ENCODE measurements at regions not wholly inside any gene's neighbourhood (a gene's known extent, or its start where the extent isn't known, plus 50 kb on each side); places are given as distances from the start of the nearest gene placed in this dataset.

DNA sequence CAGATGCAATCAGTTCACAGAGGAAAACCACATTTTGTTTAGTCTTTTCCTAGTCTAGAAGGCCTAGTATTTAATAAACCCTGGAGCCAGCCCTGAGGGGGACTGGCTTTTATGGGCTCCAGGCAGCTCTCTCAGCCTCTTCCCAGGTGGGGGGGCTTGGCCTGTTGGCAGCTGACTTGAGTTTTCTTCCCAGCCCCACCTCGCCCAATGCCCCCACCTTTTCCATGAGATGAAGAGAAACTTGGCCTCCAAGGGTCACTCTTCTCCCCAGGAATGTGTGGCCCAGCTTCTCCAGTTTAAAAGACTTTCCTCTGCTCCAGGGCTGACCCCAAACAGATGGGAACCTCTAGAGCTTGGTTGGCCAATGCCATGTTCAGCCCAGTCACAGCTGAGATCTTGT lies 196.1 kb downstream of the BMP7 start:
- in situ Hi-C loops (cut with HindIII; ENCODE audit: low sequenced_read_pairs): no loop called here

DNA sequence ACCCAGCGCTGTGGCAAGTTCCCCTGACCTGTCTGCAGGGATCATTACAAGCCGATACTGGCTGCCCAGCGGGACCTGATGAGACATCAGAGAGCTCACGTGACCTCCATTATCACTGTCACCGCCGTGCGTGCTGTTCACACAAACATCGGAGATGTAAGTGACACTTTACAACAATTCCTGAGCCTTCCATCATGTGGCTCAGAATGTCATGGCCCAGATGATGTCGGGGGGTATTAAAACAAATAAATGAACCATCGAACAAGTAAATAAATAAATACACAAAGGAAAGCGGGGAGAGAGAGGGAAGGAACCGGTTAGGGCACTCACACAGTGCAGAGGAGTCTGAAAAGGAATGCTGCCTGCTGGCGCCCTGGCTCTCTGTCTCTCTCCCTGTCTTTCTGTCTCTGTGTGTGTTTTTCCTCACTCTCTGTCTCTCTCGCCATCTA lies 195.1 kb downstream of the BMP7 start:
- in situ Hi-C loops (cut with HindIII; ENCODE audit: low sequenced_read_pairs): no loop called here

DNA sequence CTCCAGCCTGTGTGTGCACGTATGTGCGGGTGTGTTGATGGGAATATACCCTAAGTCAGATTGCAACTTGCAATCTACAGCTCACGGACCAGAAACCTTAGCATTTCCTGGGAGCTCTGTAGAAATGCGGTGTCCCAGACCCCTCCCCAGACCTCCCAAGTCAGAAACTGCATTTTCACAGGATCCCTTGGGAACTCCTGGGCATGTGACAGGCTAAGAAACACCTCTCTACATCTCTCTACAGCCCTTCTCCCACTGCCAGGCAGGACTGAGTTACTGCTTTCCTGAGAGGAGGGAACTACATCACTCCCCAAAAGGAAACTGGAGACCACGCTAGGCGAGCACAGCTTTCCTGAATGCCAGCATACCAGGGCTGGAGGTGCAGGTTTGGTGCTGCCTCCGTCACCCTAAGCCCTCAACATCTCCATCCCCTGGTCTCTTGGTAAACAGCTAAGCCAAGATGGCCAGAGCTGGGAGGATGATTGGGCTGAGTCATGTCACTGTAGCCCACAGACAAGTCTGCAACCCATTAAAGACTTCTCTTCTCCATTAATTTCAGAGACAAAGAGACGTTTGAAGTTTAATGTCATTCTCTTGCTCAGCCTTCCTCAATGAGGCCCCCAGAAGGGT lies 194.4 kb downstream of the BMP7 start:
- in situ Hi-C loops (cut with HindIII; ENCODE audit: low sequenced_read_pairs): no loop called here

DNA sequence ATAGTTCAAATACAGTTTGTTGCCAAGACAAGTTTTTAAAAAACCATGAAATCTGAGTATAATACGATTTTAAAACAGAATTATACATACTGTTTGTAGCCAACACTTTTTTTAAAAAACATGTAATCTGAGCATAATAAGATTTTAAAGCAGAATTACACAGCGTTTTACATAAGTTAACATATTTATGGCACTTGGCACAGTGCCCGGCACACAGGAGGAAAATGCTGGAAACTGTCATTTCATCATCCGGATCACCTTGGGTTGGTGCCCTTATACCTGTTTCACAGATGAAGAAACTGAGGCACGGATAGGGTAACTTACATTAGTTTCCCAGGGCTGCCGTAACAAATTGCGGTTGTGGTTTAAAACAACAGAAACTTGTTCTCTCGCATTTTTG lies 193.0 kb downstream of the BMP7 start:
- in situ Hi-C loops (cut with HindIII; ENCODE audit: low sequenced_read_pairs): no loop called here

DNA sequence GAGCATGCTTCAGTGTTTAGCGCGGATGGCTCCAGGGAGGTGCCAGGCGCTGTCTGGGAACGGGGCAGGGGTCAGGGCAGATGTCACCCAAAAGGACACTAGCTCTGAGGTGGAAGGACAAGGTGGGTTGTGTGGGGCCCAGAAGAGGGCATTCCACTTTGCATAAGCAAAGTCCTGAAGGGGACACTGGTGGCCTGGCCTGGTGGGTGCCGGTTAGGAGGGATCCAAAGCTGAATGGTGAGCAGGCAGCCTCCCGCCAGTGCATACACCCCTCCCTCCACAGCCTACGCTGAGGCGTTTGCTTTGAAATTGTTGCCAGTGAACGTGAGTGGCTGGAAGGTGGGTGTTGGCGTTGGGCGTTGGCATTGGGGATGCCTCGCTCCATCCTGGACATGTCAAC lies 192.1 kb downstream of the BMP7 start:
- in situ Hi-C loops (cut with HindIII; ENCODE audit: low sequenced_read_pairs): no loop called here

DNA sequence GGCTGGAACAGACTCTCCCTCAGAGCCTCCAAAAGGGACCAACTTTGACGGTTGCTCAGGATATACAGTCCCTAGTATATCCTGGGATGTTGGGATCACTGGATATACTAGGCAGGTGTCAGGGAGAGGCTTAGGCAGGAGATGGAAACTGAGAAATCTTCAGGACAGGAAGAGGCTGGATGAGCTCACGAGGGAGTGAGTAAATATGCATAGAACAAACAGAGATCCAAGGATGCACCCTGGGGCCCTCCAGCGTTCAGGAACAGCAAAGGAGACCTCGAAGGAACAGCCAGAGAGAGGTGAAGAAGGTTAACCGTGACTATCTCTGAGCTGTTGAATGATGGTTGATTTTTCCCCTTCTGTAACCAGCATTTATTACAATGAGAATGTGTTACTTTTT lies 191.3 kb downstream of the BMP7 start:
- in situ Hi-C loops (cut with HindIII; ENCODE audit: low sequenced_read_pairs): no loop called here

DNA sequence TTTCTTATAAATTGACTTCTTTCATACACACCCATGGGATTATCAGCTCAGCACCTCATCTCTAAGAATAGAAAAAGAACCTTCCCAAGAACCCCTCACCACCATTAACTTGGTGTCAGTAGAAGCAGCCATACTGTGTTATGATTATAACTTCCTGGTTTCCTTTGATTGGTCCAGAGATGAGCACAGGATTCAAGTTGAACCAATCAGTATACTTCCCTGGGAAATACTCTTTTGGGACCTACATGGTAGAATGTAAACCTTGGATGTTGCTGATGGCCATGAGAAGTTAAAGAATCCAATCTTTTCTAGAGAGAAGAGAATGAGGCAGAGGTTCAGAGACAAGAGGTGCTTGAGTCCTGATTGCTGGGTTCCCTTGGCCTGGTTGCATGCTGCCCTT lies 190.8 kb downstream of the BMP7 start:
- in situ Hi-C loops (cut with HindIII; ENCODE audit: low sequenced_read_pairs): no loop called here

DNA sequence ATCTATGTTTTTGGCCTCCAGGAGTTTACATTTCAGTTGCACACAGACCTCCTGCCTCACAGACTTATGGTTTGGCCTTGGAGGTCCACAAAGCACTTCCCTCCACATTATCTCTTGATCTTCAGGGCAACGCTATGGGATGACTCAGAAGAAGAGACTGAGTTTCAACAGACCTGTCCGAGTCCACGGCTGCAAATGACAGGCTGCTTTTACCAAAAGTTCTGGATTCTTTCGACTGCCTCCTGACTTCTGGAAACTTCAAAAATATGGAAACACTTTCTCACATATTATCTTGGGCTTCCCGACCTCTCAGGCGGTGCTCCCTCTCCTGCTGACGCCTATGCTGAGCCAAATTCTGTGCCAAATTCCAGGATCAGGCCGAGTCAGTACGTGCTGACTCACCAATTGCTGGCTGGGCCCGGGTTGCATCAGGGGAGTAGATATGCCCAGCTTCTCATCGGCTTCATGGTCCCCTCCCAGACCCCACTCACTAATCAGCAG lies 190.2 kb downstream of the BMP7 start:
- in situ Hi-C loops (cut with HindIII; ENCODE audit: low sequenced_read_pairs): no loop called here

DNA sequence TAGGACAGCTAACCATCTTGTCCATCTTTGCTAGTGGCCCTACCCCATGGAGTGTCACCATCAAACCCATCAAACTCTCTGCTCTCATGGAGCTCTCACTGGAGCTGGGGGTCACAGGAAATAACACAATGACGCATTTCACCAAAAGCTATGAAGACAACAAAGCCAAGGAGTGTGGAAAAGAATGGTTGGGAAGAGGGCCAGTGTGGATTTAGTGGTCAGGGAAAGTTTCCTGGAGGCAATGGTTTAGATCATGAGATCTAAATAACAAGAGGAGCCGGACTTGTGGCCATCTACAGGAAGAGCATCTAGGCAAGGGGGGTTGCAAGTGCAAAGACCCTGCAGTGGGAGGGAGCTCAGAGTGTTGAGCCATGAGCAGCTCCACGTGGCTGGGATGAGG lies 189.5 kb downstream of the BMP7 start:
- in situ Hi-C loops (cut with HindIII; ENCODE audit: low sequenced_read_pairs): no loop called here

DNA sequence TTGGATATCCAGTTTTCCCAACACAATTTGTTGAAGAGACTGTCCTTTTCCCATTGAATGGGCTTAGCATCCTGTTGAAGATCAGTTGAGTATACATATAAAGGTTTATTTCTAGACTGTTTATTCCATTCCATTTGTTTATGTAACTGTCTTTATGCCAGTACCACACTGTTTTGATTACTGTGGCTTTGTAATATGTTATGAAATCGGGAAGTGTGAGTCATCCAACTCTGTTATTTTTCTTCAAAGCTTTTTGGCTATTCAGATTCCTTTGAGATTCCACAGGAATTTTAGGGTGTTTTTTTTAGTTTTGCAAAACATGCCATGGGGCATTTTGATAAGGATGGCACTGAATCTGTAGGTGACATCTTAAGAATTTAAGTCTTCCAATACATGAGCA lies 188.3 kb downstream of the BMP7 start:
- in situ Hi-C loops (cut with HindIII; ENCODE audit: low sequenced_read_pairs): no loop called here

DNA sequence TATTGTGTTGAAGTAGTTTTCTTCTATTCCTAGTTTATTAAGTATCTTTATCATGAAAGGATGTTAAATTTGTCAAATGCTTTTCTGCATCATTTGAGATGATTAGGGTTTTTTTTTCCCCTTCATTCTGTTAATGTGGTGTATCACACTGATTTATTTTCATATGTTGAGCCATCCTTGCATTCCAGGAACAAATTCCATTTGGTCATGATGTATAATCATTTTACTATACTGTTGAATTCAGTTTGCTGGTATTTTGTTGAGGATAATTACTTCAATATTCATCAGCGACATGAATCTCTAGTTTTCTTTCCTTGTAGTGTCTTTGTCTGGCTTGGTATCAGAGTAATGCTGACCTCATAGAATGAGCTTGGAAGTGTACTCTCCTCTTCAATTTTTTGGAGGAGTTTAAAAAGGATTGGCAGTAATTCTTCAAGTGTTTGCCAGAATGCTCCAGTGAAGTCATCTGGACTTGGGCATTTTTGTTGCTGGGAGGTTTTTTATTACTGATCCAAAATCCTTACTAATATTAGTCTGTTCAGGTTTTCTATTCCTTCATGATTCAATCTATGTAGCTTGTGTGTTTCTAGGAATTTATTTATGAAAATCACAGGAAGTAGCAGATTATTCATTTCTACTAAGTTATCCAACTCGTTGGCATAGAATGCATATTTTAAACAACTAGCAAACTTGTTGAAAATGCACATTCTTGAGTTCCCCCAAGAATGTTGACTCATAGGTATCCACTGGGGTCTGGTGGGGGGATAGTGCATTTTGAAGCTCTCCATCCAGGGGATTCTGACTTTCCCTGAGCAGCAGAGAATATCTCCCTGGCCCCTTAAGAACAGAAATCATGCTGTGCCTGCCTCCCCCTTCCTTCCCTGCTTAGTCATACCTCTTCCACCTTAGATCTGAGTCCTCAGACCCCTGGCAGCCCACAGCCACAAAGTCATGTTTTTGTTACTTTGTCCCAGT lies 187.1 kb downstream of the BMP7 start:
- in situ Hi-C loops (cut with HindIII; ENCODE audit: low sequenced_read_pairs): no loop called here

DNA sequence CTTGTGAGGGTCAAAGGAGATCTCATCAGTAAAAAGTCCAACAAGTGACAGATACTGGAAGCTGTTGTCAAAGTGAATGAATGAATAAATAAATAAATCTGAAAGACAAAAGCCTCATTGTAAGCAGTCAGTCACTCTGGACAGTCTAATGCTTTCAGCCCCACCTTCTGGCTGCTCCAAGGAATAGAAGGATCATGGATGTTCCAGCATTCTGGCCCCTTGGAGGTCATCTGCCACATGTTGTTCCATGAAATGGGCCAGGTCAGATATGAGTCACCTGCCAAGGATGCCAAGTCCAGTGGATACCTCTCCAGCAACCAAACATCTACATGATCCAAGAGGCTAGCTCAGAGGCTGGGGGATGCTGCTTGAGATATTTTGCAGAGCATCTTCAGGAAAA lies 185.6 kb downstream of the BMP7 start:
- in situ Hi-C loops (cut with HindIII; ENCODE audit: low sequenced_read_pairs): no loop called here

DNA sequence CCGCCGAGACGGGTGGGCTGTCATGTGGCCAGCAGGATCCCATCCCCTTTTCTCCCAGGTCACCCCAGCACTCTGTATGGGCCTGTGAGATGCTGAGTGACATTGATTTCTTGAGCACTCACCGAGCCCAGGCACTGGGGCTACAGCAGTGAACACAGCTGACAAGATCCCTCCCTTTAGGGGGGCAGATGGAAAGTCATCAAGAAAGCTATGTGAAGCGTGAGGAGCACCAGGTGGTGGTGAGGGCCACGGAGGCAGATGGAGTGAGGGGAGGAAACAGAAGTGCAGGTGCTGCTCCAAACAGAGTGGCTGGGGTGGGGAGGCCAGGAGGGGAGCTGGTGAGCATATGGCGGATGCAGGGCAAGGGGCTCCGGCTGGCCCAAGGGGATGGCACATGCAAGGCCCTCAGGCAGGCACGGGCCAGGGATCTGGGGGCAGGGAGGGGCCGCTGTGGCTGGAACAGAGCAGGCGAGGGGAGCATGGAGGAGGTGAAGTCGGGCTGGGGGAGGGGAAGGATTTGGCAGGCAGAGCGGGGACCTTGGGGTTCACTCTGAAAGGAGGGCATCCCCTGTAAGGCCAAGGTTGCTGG lies 184.0 kb downstream of the BMP7 start:
- in situ Hi-C loops (cut with HindIII; ENCODE audit: low sequenced_read_pairs): no loop called here

DNA sequence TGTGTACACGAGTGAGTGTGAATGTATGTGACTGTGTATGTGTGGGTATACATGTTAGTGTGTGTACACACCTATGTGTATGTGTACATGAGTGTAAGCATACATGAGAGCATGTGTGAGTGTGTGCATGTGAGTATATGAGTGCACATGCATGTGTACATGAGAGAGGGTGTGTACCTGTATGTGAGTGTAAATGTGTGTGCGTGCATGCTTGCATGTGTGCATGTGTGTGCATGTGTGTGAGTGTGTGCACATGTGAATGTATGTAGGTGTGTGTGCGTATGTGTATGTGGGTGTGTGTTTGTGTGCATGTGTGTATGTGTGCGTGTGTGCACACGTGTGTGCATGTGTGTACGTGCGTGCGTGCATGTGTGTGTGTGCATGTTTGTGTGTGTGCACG lies 183.4 kb downstream of the BMP7 start:
- in situ Hi-C loops (cut with HindIII; ENCODE audit: low sequenced_read_pairs): no loop called here

DNA sequence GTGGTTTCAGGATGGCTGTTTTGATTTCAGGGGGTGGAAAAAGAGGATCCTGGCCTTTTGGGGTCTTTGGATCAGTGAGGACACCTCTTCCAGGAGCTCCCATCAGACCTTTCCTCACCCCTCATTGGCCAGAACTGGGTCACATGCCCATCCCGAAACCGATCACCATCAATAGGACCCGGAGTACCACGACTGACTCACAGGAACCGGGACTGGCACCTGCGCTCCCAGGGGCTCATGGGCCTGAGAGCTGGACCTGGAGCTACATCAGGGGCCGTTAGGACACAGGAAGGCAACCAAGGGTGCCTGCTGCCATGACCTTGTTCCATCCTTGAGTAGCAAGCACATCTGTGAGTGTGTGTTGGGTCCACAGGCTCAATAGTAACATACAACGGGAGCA lies 180.4 kb downstream of the BMP7 start:
- in situ Hi-C loops (cut with HindIII; ENCODE audit: low sequenced_read_pairs): no loop called here

DNA sequence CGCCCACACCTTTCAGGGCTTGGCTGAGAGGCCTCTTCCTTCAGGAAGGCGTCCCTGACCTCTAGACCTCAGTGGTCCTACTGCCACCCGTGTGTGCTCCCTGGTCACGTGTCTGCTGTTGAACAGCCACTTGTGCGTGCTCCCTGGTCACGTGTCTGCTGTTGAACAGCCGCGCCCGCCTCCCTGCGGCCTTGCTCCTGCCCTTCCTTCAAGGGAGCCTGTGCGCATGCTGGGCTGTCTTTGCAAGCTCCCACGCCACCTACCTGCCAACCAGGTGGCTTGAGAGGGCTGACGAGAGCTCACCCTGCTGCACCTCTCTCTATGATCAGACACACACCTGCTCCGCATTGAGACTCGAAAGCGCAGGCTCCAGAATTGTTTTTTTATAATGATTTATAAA lies 179.3 kb downstream of the BMP7 start:
- in situ Hi-C loops (cut with HindIII; ENCODE audit: low sequenced_read_pairs): no loop called here

DNA sequence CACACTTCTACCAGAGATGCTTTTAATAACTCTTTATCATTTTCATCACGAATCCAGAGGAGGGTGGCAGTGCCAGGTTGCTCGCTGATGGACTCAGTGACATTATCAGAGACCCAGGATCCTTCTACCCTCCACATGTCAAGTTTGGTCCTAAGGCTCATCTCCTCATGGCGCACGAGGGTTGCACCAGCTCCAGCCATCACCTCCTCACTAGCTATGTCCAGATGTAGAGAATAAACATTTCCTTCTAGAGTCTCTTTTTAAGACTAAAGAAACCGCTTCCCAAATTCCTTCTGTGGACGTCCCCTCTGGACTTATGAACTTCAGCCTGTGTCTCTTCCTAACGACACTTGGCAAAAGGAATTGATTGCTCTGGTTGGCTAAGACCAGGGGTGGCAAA lies 178.7 kb downstream of the BMP7 start:
- in situ Hi-C loops (cut with HindIII; ENCODE audit: low sequenced_read_pairs): no loop called here

DNA sequence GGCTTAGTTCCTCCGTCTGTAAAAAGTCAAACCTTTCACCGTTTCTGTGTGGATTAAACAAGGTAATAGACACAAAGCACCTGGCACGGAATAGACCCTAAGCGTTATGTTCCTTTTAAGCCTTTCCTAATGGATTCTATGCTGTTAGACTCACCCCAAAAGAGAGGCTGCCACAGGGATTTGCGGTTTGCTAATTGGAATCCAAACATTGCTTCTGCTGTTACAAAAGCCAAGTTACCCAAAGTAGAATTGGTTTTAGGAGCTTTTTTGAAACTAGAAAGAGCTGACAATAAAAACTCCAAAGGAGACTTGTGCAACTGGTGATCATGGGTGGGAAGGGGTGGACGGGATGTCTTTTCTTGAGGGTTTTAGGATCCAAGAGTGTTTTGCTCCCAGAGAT lies 178.0 kb downstream of the BMP7 start:
- in situ Hi-C loops (cut with HindIII; ENCODE audit: low sequenced_read_pairs): no loop called here

DNA sequence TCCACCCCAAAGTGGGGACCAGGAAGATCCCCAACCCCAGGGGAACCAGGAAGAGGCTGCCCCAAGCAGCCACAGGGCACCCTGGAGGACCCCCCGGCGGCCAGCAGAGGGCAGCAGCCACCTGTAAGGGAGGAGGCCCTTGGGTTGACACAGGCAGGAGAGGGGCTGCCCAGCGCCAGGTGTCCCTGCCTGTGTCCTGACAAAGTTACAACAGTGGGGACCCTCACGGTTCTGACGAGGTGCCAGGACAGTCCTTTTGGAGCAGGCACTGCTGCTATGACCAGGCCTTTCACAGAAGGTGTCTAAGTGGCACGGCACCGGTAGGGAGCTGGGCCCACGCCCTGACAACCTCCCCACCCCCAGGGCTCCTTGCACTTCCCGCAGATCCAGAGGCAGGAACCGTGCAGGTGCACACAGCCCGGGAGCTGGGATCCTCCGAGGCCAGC lies 176.7 kb downstream of the BMP7 start:
- in situ Hi-C loops (cut with HindIII; ENCODE audit: low sequenced_read_pairs): no loop called here

DNA sequence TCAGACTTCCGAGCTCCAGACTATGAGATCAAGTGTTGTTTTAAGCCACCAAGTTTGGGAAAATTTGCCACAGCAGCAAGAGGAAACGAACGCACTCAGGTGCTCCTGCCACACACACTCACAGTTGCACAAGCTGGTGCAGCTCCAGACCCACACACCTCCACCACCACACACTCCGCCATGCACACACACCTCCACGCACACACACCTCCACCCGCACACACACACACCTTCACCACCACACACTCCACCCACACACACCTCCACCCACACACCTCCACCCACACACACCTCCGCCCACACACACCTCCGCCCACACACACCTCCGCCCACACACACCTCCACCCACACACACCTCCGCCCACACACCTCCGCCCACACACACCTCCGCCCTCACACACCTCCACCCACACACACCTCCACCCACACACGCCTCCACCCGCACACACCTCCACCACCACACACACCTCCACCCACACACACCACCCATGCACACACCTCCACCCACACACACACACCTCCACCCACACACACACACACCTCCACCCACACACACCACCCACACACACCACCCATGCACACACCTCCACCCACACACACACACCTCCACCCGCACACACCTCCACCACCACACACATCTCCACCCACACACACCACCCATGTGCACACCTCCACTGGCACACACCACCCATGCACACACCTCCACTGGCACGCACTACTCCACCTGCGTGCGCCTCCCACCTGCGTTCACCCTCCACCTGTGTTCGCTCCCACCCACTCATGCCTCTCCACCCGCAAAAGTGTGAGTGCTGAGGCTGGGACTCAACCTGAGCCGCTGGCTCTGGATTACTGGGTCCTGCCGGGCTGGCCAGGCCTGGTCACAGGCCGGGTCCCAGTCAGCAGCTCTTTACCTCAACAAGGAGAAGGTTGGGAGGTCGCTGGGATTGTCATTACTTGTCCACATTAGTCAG lies 175.6 kb downstream of the BMP7 start:
- in situ Hi-C loops (cut with HindIII; ENCODE audit: low sequenced_read_pairs): no loop called here

DNA sequence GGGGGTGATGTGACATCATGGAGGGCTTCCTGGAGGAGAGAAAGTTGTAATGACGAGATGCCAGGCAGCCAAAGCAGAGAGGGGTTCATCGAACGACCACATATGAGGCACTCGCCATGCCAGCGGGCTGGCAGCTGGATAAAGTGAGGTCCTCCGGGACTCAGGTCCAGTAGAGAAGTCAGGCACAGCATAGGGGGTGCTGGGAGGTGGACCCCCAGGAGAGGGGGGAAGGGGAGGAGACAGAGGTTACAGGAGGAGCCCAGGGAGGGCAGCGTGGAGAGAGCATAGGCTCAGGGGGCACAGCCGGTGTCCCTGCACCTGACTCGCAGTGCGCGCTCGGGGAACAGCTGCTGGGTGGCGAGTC lies 174.7 kb downstream of the BMP7 start:
- in situ Hi-C loops (cut with HindIII; ENCODE audit: low sequenced_read_pairs): no loop called here
